ENCODE measurements at regions not wholly inside any gene's neighbourhood (a gene's known extent, or its start where the extent isn't known, plus 50 kb on each side); places are given as distances from the start of the nearest gene placed in this dataset.

GRCh38 chr11:95660038-95660437, 129.5 kb downstream of the FAM76B start:
- TF ChIP-seq POLR2A (IDR thresholded peaks at IDR 0.05) (no peak), EP300 (IDR thresholded peaks at IDR 0.05; ENCODE audit: low read depth) (no peak)
- TF ChIP-seq, protein P1, sequence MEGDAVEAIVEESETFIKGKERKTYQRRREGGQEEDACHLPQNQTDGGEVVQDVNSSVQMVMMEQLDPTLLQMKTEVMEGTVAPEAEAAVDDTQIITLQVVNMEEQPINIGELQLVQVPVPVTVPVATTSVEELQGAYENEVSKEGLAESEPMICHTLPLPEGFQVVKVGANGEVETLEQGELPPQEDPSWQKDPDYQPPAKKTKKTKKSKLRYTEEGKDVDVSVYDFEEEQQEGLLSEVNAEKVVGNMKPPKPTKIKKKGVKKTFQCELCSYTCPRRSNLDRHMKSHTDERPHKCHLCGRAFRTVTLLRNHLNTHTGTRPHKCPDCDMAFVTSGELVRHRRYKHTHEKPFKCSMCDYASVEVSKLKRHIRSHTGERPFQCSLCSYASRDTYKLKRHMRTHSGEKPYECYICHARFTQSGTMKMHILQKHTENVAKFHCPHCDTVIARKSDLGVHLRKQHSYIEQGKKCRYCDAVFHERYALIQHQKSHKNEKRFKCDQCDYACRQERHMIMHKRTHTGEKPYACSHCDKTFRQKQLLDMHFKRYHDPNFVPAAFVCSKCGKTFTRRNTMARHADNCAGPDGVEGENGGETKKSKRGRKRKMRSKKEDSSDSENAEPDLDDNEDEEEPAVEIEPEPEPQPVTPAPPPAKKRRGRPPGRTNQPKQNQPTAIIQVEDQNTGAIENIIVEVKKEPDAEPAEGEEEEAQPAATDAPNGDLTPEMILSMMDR (IDR thresholded peaks at IDR 0.05), result no peak

Data from transverse colon (tissue), 3 donors.